ENCODE measurements at regions not wholly inside any gene's neighbourhood (a gene's known extent, or its start where the extent isn't known, plus 50 kb on each side); places are given as distances from the start of the nearest gene placed in this dataset.

GRCh38 chr17:33682599-33682998 is 389.5 kb upstream of the ASIC2 start:
- H3K27me3 ChIP-seq (ENCODE audit: control insufficient read depth in 2 of 2, insufficient read depth in 2 of 2, low read length in 2 of 2): no peaks in the 10 kb centered on the region
- no peaks in the 10 kb centered on the region for H3K36me3 ChIP-seq (ENCODE audit: control insufficient read depth in 2 of 2, extremely low read depth in 1 of 2, insufficient read depth in 2 of 2, low read length in 2 of 2)
- TF ChIP-seq FOS (IDR thresholded peaks at IDR 0.05; ENCODE audit: borderline replicate concordance, insufficient read depth, low read length) (no peak), MYC (IDR thresholded peaks at IDR 0.05; ENCODE audit: low read depth, low read length) (no peak), GATA2 (IDR thresholded peaks at IDR 0.05; ENCODE audit: insufficient read depth, insufficient read length, low read depth, low read length) (no peak), MAX (IDR thresholded peaks at IDR 0.05; ENCODE audit: insufficient read depth, insufficient read length) (no peak), EZH2 (IDR thresholded peaks at IDR 0.05; ENCODE audit: borderline replicate concordance, low read depth, low read length, severe bottlenecking) (no peak), POLR2AphosphoS5 (IDR thresholded peaks at IDR 0.05; ENCODE audit: insufficient read depth, low read depth, low read length) (no peak), CTCF (IDR thresholded peaks at IDR 0.05; ENCODE audit: extremely low read depth in 1 of 2, insufficient read depth in 1 of 2, low read depth in 1 of 2, low read length in 2 of 2) (no peak), POLR2A (IDR thresholded peaks at IDR 0.05; ENCODE audit: low read depth, low read length) (no peak), JUN (IDR thresholded peaks at IDR 0.05; ENCODE audit: borderline replicate concordance, insufficient read depth, insufficient read length, low read depth) (no peak)
- H3K9me1 ChIP-seq (replicated peaks; ENCODE audit: control insufficient read depth, extremely low read depth, insufficient read depth, low read length): no peaks in the 10 kb centered on the region
- H3K4me1 ChIP-seq (ENCODE audit: control insufficient read depth, extremely low read depth, insufficient read depth, low read length): no peaks in the 10 kb centered on the region
- H3K4me2 ChIP-seq (ENCODE audit: insufficient read depth, low read length): no peak overlapping the region
- POLR2A ChIA-PET: no interaction called here
- BruUV-seq (replicated peaks): no TSS peak
- no peak for FAIRE-seq
- CTCF ChIA-PET: no interaction called here
- H3K79me2 ChIP-seq (ENCODE audit: control insufficient read depth, insufficient read depth, low read length): no peaks in the 10 kb centered on the region
- DNase-seq (ENCODE audit: low read depth, low spot score): no peak
- H3K9ac ChIP-seq (replicated peaks; ENCODE audit: extremely low read depth, insufficient read depth, low read length): no peak overlapping the region
- intact Hi-C loops (cut with micrococcal nuclease): no loop called here
- dilution Hi-C loops (cut with MboI; ENCODE audit: extremely low pct_ligation_motif_present, low sequenced_read_pairs): no loop called here
- H2AFZ ChIP-seq (ENCODE audit: low read depth, low read length): no peak overlapping the region
- H3K9me3 ChIP-seq (replicated peaks; ENCODE audit: control insufficient read depth, insufficient read depth, low read length): no peaks in the 10 kb centered on the region
- H3K4me3 ChIP-seq (replicated peaks in 1 of 3; ENCODE audit: insufficient read depth in 1 of 3, low read depth in 1 of 3, low read length in 3 of 3): no peak overlapping the region
- H3K27ac ChIP-seq (ENCODE audit: insufficient read depth, low read depth, low read length): no peak overlapping the region
- H4K20me1 ChIP-seq (replicated peaks; ENCODE audit: control insufficient read depth, extremely low read depth, insufficient read depth, low read length): no peaks in the 10 kb centered on the region

Data from endothelial cell of umbilical vein (primary cell).